ENCODE measurements at regions not wholly inside any gene's neighbourhood (a gene's known extent, or its start where the extent isn't known, plus 50 kb on each side); places are given as distances from the start of the nearest gene placed in this dataset.

- TF ChIP-seq FOXM1 (IDR thresholded peaks at IDR 0.05; ENCODE audit: low read depth, low read length) (no peak), ZNF217 (IDR thresholded peaks at IDR 0.05) (no peak), HDAC6 (IDR thresholded peaks at IDR 0.05; ENCODE audit: unreplicated experiment) (no peak)
Measured at GRCh38 chr11:127800989-127801688, 786.2 kb downstream of the ETS1 start (continued).

- CTCF ChIA-PET, result no interaction called here
- no peak overlapping the region for H3K4me3 ChIP-seq
- no peaks in the 10 kb centered on the region for H4K20me1 ChIP-seq (ENCODE audit: control insufficient read depth, insufficient read depth)
- FAIRE-seq, result no peak
- no peak overlapping the region for H2AFZ ChIP-seq (ENCODE audit: control insufficient read depth, low read depth, low read length)
- H3K9ac ChIP-seq (ENCODE audit: control insufficient read depth, insufficient read depth, low read length), result no peak overlapping the region
- no peak for DNase-seq (ENCODE audit: low read depth, low spot score)
- no peak overlapping the region for H3K27ac ChIP-seq (ENCODE audit: control insufficient read depth, insufficient read depth)
- intact Hi-C loops (cut with micrococcal nuclease; ENCODE audit: unreplicated experiment), result no loop called here
- POLR2A ChIA-PET, result no interaction called here
- no peak for ATAC-seq
- in situ Hi-C loops (cut with MboI), result no loop called here
- no TSS peak for BruUV-seq (replicated peaks)
- no peaks in the 10 kb centered on the region for H3K4me1 ChIP-seq (ENCODE audit: control insufficient read depth, insufficient read depth, low read length)
- H3K36me3 ChIP-seq (ENCODE audit: control insufficient read depth in 2 of 2, insufficient read depth in 2 of 2, low read length in 1 of 2), result no peaks in the 10 kb centered on the region
- no peak overlapping the region for H3K4me2 ChIP-seq (ENCODE audit: control insufficient read depth, insufficient read depth)
- SMC1A ChIA-PET (ENCODE audit: uncharacterized antibody, unreplicated experiment), result no interaction called here
- no peaks in the 10 kb centered on the region for H3K79me2 ChIP-seq (ENCODE audit: control insufficient read depth, insufficient read depth, low read length)
- no peaks in the 10 kb centered on the region for H3K27me3 ChIP-seq (replicated peaks in 1 of 2; ENCODE audit: control insufficient read depth in 2 of 2, insufficient read depth in 2 of 2, low read length in 1 of 2)
- RAD21 ChIA-PET (ENCODE audit: unreplicated experiment), result no interaction called here
- no peaks in the 10 kb centered on the region for H3K9me3 ChIP-seq (replicated peaks; ENCODE audit: control insufficient read depth, insufficient read depth, low read length)
- no peak for TF ChIP-seq SP1 (IDR thresholded peaks at IDR 0.05; ENCODE audit: low read depth, low read length)
- no peak for TF ChIP-seq CTCF (IDR thresholded peaks at IDR 0.05 in 2 of 3, conservative IDR thresholded peaks at IDR 0.05 in 1 of 3; ENCODE audit: control insufficient read depth in 2 of 3, extremely low read depth in 1 of 3, insufficient read depth in 1 of 3, low read depth in 3 of 3, low read length in 3 of 3)
- TF ChIP-seq CHD1 (IDR thresholded peaks at IDR 0.05; ENCODE audit: low read depth, low read length), result no peak
- TF ChIP-seq GABPA (IDR thresholded peaks at IDR 0.05; ENCODE audit: low read depth), result no peak
- TF ChIP-seq NRF1 (conservative IDR thresholded peaks at IDR 0.05; ENCODE audit: low read depth, low read length), result no peak
- TF ChIP-seq SUZ12 (IDR thresholded peaks at IDR 0.05; ENCODE audit: unreplicated experiment), result no peak
- TF ChIP-seq ZBTB33 (IDR thresholded peaks at IDR 0.05), result no peak
- no peak for TF ChIP-seq EGR1 (IDR thresholded peaks at IDR 0.05; ENCODE audit: borderline replicate concordance in 1 of 2, low read depth in 2 of 2, low read length in 2 of 2)
- TF ChIP-seq MXI1 (IDR thresholded peaks at IDR 0.05; ENCODE audit: low read depth, low read length), result no peak
- TF ChIP-seq TARDBP (IDR thresholded peaks at IDR 0.05; ENCODE audit: borderline replicate concordance), result no peak
- TF ChIP-seq ZZZ3 (IDR thresholded peaks at IDR 0.05; ENCODE audit: control insufficient read depth, insufficient read length, low read depth), result no peak
- no peak for TF ChIP-seq DPF2 (IDR thresholded peaks at IDR 0.05)
- no peak for TF ChIP-seq RELB (IDR thresholded peaks at IDR 0.05; ENCODE audit: low read depth)
- no peak for TF ChIP-seq MAX (IDR thresholded peaks at IDR 0.05; ENCODE audit: low read depth, low read length)
- no peak for TF ChIP-seq RBBP5 (conservative IDR thresholded peaks at IDR 0.05)
Measured at GRCh38 chr11:127795326-127795725, 792.0 kb downstream of the ETS1 start.

Data from GM12878 (cell line).